KMS-11 (cell line): ENCODE measurements at regions not wholly inside any gene's neighbourhood (a gene's known extent, or its start where the extent isn't known, plus 50 kb on each side); places are given as distances from the start of the nearest gene placed in this dataset.

Experiments
- H2AFZ ChIP-seq: fragments of 200-600 bp; sonication (generic); 2 replicates; pipeline ENCODE4 v1.6.1; 2016; ENCODE audit warnings: antibody characterized with exemption, mixed run types, low read depth
- H3K27ac ChIP-seq: fragments of 200-600 bp; sonication (generic); 2 replicates; pipeline ENCODE4 v1.6.1; 2016; ENCODE audit warnings: mild to moderate bottlenecking, mixed run types
- H3K27me3 ChIP-seq: fragments of 200-600 bp; sonication (generic); 2 replicates; pipeline ENCODE4 v1.6.1; 2017; ENCODE audit warnings: mild to moderate bottlenecking, low read depth, mixed run types, moderate library complexity; ENCODE audit not compliant: insufficient read depth
- H3K36me3 ChIP-seq: fragments of 200-600 bp; sonication (generic); 2 replicates; pipeline ENCODE4 v1.6.1; 2017; ENCODE audit warnings: mild to moderate bottlenecking, mixed run types; ENCODE audit not compliant: insufficient read depth
- H3K4me1 ChIP-seq: fragments of 200-600 bp; sonication (generic); 2 replicates; pipeline ENCODE4 v1.6.1; 2016; ENCODE audit warnings: mild to moderate bottlenecking, low read depth, mixed run types; ENCODE audit not compliant: poor library complexity, severe bottlenecking
- H3K4me2 ChIP-seq: fragments of 200-600 bp; sonication (generic); 2 replicates; pipeline ENCODE4 v1.7.0; 2016; ENCODE audit warnings: mild to moderate bottlenecking, mixed run types
- H3K4me3 ChIP-seq: fragments of 200-600 bp; sonication (generic); IDR thresholded peaks from 2 replicates; pipeline ENCODE4 v1.6.1; 2017; ENCODE audit warnings: low read depth, low read length, mixed read lengths; ENCODE audit not compliant: insufficient read depth
- H3K79me2 ChIP-seq: fragments of 200-600 bp; sonication (generic); 2 replicates; pipeline ENCODE4 v1.6.1; 2016; ENCODE audit warnings: low read depth, mixed run types; ENCODE audit not compliant: insufficient read depth
- H3K9ac ChIP-seq: fragments of 200-600 bp; sonication (generic); 2 replicates; pipeline ENCODE4 v1.6.1; 2016; ENCODE audit warnings: mild to moderate bottlenecking, mixed run types
- H4K20me1 ChIP-seq: fragments of 200-600 bp; sonication (generic); 2 replicates; pipeline ENCODE4 v1.6.1; 2016; ENCODE audit warnings: mild to moderate bottlenecking, mixed run types; ENCODE audit not compliant: insufficient read depth
- CTCF ChIP-seq: fragments of 200-600 bp; sonication (generic); conservative IDR thresholded peaks from 2 replicates; pipeline ENCODE4 v1.6.1; 2017; ENCODE audit warnings: low read depth, mild to moderate bottlenecking, antibody characterized with exemption, low read length, moderate library complexity, mixed read lengths

GRCh38 chr9:82780017-82780416 lies 282.9 kb downstream of the RASEF start:
- Histone ChIP-seq H3K9ac (no peak overlapping the region), H3K79me2 (no peaks in the 10 kb centered on the region), H3K27me3 (no peaks in the 10 kb centered on the region), H3K4me2 (no peak overlapping the region), H4K20me1 (no peaks in the 10 kb centered on the region), H3K4me3 (no peak overlapping the region), H2AFZ (no peak overlapping the region), H3K36me3 (no peaks in the 10 kb centered on the region), H3K27ac (no peak overlapping the region), H3K4me1 (no peaks in the 10 kb centered on the region)
- TF ChIP-seq CTCF, result no peak

- Histone ChIP-seq H4K20me1 (no peaks in the 10 kb centered on the region), H3K79me2 (no peaks in the 10 kb centered on the region), H3K9ac (no peak overlapping the region), H3K36me3 (no peaks in the 10 kb centered on the region), H3K4me3 (no peak overlapping the region), H3K4me1 (no peaks in the 10 kb centered on the region), H3K27me3 (no peaks in the 10 kb centered on the region), H3K4me2 (no peak overlapping the region), H2AFZ (no peak overlapping the region), H3K27ac (no peak overlapping the region)
- no peak for TF ChIP-seq CTCF
These were observed 281.0 kb downstream of the RASEF start for GRCh38 chr9:82781921-82782392.

GRCh38 chr9:82783045-82783444 lies 279.9 kb downstream of the RASEF start:
- Histone ChIP-seq H3K4me1 (no peaks in the 10 kb centered on the region), H3K27ac (no peak overlapping the region), H3K79me2 (no peaks in the 10 kb centered on the region), H3K36me3 (no peaks in the 10 kb centered on the region), H3K27me3 (no peaks in the 10 kb centered on the region), H3K9ac (no peak overlapping the region), H3K4me2 (no peak overlapping the region), H2AFZ (no peak overlapping the region), H3K4me3 (no peak overlapping the region), H4K20me1 (no peaks in the 10 kb centered on the region)
- no peak for TF ChIP-seq CTCF

GRCh38 chr9:82784589-82784988 lies 278.4 kb downstream of the RASEF start:
- Histone ChIP-seq H4K20me1 (no peaks in the 10 kb centered on the region), H3K4me1 (no peaks in the 10 kb centered on the region), H3K9ac (no peak overlapping the region), H3K27ac (no peak overlapping the region), H3K79me2 (no peaks in the 10 kb centered on the region), H3K4me2 (no peak overlapping the region), H3K4me3 (no peak overlapping the region), H3K36me3 (no peaks in the 10 kb centered on the region), H2AFZ (no peak overlapping the region), H3K27me3 (no peaks in the 10 kb centered on the region)
- no peak for TF ChIP-seq CTCF
